Activated CD4-positive, alpha-beta T cell treated with anti-CD3 and anti-CD28 coated beads for 36 hours (primary cell): ENCODE measurements at regions not wholly inside any gene's neighbourhood (a gene's known extent, or its start where the extent isn't known, plus 50 kb on each side); places are given as distances from the start of the nearest gene placed in this dataset.

Source experiments
- ATAC-seq: fragments of 200-7000 bp; cut with Tn5 transposase; one replicate; pipeline ENCODE4 v1.10.0; 2021; ENCODE audit warnings: mild to moderate bottlenecking, moderate library complexity
- CTCF ChIA-PET: fragments of 350-600 bp; sonication (Branson Sonifier 250); formaldehyde crosslinking; loops from one replicate; lab custom pipeline; 2021; ENCODE audit warnings: antibody characterized with exemption; lab: Charles Lee
- POLR2A ChIA-PET: fragments of 350-600 bp; sonication (Branson Sonifier 250); formaldehyde crosslinking; loops from one replicate; lab custom pipeline; 2021; ENCODE audit warnings: antibody characterized with exemption, inconsistent platforms; lab: Charles Lee
- DNase-seq: peaks from one replicate; pipeline ENCODE4 v3.0.0-alpha.2; 2020
- H3K27ac Mint-ChIP-seq: one replicate; pipeline ENCODE4 v1.8.0; 2021; ENCODE audit warnings: mixed read lengths
- H3K27me3 Mint-ChIP-seq: one replicate; pipeline ENCODE4 v1.8.0; 2021; ENCODE audit warnings: mixed read lengths
- H3K36me3 Mint-ChIP-seq: one replicate; pipeline ENCODE4 v1.8.0; 2021; ENCODE audit warnings: low read depth, mixed read lengths
- H3K4me1 Mint-ChIP-seq: one replicate; pipeline ENCODE4 v1.8.0; 2021; ENCODE audit warnings: mixed read lengths
- H3K4me3 Mint-ChIP-seq: one replicate; pipeline ENCODE4 v1.8.0; 2021; ENCODE audit warnings: mild to moderate bottlenecking, moderate library complexity, mixed read lengths
- H3K9me3 Mint-ChIP-seq: one replicate; pipeline ENCODE4 v1.8.0; 2021; ENCODE audit warnings: low read depth, mixed read lengths
- intact Hi-C, 2 experiments: fragments of 100-400 bp; cut with DNase I in 1 of 2; cut with micrococcal nuclease in 1 of 2; formaldehyde crosslinking; loops; one replicate each; pipeline versions ENCODE4 v1.14.2 to v1.15.1; 2022 to 2024; cut with DNase I, micrococcal nuclease

DNA sequence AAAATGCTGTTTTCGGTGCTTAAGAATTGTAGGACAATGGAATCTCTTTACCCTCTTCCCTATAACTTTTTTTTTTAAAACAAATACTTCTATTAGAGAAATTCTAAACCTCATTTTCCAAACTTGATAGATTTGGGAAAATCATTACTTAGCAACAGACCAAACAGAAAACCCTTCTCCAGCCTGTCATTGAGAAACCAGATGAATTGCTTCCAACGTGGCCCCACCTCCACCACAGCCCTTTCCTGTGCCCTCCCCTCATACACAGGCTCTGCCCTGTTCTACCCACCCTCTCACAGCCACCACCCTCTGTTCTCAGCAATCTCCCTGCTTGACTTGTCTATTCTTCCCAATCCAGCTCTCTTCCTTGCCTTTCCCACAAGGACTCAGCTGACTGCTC is 221.2 kb downstream of the DMRT2 start:
- Mint-ChIP-seq H3K9me3 (no peaks in the 10 kb centered on the region), H3K4me3 (no peak overlapping the region), H3K27me3 (peaks cover 8% of the 10 kb centered on the region), H3K36me3 (no peaks in the 10 kb centered on the region), H3K4me1 (no peaks in the 10 kb centered on the region), H3K27ac (no peak overlapping the region)
- no peak for DNase-seq
- ChIA-PET POLR2A (no interaction called here), CTCF (no interaction called here)
- intact Hi-C loops = no loop called here
- no peak for ATAC-seq

DNA sequence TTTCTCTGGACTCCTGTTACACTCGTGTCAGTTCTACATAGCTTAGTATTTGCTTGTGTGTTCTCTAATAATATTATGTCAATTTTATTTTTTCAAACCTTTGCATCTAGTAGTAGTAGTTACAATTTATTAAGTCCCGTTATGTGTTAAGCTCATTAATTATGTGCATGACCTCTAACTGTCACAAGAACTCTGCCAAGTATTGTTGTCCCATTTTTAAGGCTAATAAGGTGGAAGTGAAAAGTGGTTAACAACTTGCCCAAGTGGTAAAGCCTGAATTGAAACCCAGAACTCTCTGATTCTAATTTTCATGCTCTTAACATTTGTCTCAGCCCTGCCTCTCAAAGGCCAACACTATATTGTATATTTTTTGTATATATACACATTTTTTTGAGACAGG is 221.6 kb downstream of the DMRT2 start:
- Mint-ChIP-seq H3K27ac (no peak overlapping the region), H3K4me3 (no peak overlapping the region), H3K36me3 (no peaks in the 10 kb centered on the region)

DNA sequence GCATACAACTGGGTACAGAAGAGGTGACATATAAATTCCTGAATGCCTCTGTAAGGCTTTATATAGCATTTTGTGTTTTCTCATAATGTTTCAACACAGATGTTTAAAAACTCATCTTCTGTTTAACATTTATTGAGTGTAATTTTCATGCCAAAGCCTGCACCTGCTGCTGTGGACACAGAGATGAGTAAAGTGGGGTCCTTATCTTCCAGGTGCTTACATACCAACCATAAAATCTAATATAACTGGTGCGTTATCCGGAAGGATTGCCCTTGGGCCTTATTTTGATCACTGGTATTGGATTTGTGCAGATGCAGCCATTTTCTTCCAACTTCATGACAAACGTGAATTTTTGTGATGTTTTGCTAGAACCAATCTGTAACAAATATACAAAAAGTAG is 222.3 kb downstream of the DMRT2 start:
- CTCF ChIA-PET = no interaction called here
- ATAC-seq = no peak
- no peaks in the 10 kb centered on the region for H3K36me3 Mint-ChIP-seq

More for the DNA sequence above, 221.6 kb downstream of the DMRT2 start:
- ChIA-PET POLR2A (no interaction called here), CTCF (no interaction called here)
- DNase-seq (no peak), ATAC-seq (no peak)
- intact Hi-C loops = no loop called here
- H3K9me3 Mint-ChIP-seq = no peaks in the 10 kb centered on the region
- no peaks in the 10 kb centered on the region for H3K4me1 Mint-ChIP-seq
- H3K27me3 Mint-ChIP-seq = peaks cover 8% of the 10 kb centered on the region

DNA sequence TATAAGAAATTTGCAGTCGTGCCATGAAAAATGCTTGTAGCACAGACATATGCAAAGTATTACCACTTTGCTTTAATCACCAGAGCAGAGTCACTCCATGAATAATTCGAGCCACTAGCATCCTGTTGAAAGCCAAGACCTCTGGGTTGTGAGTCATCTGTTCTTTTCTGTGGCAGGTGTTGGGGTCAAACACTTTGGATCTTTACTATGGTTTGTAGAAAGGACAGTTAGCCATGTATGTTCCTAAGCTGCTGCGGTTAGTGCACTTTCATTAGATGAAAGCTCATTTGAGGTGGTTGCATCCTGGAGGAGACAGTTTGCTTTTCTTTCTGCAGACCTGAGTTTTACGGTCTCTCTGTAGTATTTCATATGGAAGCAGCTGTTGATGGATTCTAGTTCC is 223.7 kb downstream of the DMRT2 start:
- Mint-ChIP-seq H3K9me3 (no peaks in the 10 kb centered on the region), H3K4me1 (no peaks in the 10 kb centered on the region), H3K27ac (no peak overlapping the region), H3K27me3 (peaks cover 8% of the 10 kb centered on the region), H3K4me3 (no peak overlapping the region), H3K36me3 (no peaks in the 10 kb centered on the region)
- no peak for DNase-seq
- intact Hi-C loops = no loop called here
- no peak for ATAC-seq
- POLR2A ChIA-PET = no interaction called here
- CTCF ChIA-PET = no interaction called here

More for the DNA sequence above, 222.3 kb downstream of the DMRT2 start:
- Mint-ChIP-seq H3K9me3 (no peaks in the 10 kb centered on the region), H3K27me3 (peaks cover 8% of the 10 kb centered on the region), H3K27ac (no peak overlapping the region), H3K4me3 (no peak overlapping the region), H3K4me1 (no peaks in the 10 kb centered on the region)
- POLR2A ChIA-PET = no interaction called here
- DNase-seq = no peak
- intact Hi-C loops = no loop called here

DNA sequence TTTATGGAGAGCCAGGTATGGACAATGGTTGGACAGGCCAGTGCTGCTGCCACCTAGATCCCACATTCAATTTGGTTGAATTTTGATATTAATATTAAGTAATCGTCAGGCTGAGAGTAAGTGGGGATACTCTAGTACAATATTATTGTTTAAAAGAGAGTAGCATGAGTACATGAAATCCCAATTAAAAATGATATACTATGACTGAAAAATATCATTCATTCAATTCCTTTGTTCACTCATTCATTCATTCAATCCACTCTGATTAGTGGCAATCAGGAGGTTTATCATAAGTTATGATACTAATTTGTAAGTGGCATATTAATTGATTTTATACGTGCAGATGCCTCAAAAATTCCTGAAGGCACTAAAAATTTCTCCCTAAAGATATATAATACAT is 224.2 kb downstream of the DMRT2 start:
- Mint-ChIP-seq H3K4me1 (no peaks in the 10 kb centered on the region), H3K27ac (no peak overlapping the region), H3K27me3 (peaks cover 8% of the 10 kb centered on the region), H3K36me3 (no peaks in the 10 kb centered on the region), H3K9me3 (no peaks in the 10 kb centered on the region), H3K4me3 (no peak overlapping the region)
- intact Hi-C loops = no loop called here
- ATAC-seq (no peak), DNase-seq (no peak)
- CTCF ChIA-PET = no interaction called here
- POLR2A ChIA-PET = no interaction called here

DNA sequence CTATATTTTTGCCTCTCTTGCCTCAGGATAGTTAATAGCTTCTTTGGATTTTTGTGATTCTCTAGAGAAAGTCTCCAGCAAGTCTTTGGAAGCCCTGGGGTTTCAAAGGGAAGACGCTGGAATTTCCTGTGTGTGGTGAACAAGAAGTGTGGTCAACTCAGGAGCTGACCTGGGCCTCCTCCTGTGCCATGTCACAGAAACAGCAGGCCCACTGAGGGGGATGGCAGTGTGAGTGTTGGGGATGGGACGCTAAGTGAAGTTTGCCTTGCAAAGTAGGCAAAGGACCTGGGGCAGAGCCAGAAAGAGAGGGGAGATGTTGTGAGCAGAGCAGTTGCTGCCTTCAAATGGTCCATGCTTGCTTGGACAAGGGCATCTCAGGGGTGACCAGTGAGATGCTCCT is 226.3 kb downstream of the DMRT2 start:
- ChIA-PET CTCF (no interaction called here), POLR2A (no interaction called here)
- no peak for ATAC-seq
- Mint-ChIP-seq H3K4me1 (no peaks in the 10 kb centered on the region), H3K36me3 (no peaks in the 10 kb centered on the region), H3K27ac (no peak overlapping the region), H3K4me3 (no peak overlapping the region), H3K9me3 (no peaks in the 10 kb centered on the region), H3K27me3 (peaks cover 6% of the 10 kb centered on the region)
- no peak for DNase-seq
- intact Hi-C loops = no loop called here

DNA sequence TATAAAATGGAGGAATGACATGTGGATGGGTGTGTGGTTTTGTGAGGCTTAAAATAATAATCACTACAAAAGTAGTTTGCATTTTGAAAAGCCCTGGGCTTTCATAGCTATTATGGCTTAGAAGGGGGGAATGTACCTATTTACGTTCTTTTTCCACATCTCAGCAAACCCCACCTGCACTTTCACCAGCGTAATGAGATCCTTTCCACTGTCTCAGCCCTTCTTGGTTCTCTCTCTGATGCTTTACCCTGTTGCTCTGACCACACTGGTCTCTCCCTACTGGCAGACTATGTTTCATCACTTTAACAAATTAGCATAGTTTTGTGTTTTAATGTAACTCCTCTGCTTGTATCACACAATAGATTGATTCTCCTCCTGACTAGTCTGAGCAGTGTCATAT is 234.6 kb downstream of the DMRT2 start:
- ATAC-seq = no peak

DNA sequence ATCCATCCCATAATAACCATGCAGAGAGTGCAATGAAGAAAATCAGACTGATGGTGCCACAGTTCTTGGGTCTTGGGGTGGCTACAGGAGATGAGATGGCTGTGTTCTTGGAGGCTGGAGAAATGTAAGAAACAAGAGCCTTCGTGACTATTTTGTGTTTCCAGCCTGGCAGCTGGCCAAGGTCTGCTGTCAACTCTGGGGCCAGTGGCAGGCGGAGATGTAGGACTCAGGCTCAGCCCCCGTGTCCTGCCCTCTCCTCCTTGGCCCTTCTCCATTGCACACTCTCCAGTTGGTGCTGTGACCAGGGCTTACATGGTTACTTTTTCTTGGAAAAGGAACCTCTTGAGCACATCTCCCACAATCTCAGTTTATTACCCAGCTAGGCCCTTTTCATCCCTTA is 235.4 kb downstream of the DMRT2 start:
- Mint-ChIP-seq H3K36me3 (no peaks in the 10 kb centered on the region), H3K27ac (no peak overlapping the region), H3K4me3 (no peak overlapping the region), H3K4me1 (no peaks in the 10 kb centered on the region), H3K9me3 (no peaks in the 10 kb centered on the region), H3K27me3 (peaks cover 4% of the 10 kb centered on the region)
- ATAC-seq = no peak
- ChIA-PET CTCF (no interaction called here), POLR2A (no interaction called here)
- DNase-seq = no peak
- intact Hi-C loops = no loop called here

More for the DNA sequence above, 234.6 kb downstream of the DMRT2 start:
- Mint-ChIP-seq H3K9me3 (no peaks in the 10 kb centered on the region), H3K36me3 (no peaks in the 10 kb centered on the region), H3K27ac (no peak overlapping the region), H3K4me1 (no peaks in the 10 kb centered on the region), H3K27me3 (peaks cover 7% of the 10 kb centered on the region), H3K4me3 (no peak overlapping the region)
- no peak for DNase-seq
- ChIA-PET CTCF (no interaction called here), POLR2A (no interaction called here)
- intact Hi-C loops = no loop called here

DNA sequence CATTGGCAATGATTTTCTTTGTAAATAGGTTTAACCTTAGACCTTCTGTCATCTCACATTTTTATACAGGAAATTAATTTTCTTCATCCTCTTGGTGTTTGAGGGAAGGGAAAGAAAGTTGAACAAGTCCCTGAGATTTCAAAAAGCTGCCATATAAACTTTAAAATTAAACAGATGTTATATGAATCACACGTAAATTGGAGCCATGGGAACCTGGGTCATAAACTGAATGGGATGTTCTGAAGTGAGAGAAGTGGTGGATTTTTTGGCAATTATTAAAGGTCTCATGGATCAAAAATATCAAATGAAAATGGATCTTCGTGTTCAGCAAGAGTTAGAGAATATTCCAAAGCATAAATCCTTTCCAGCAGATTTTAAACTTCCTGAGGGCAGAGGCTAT is 242.2 kb downstream of the DMRT2 start:
- H3K27me3 Mint-ChIP-seq = peaks cover 11% of the 10 kb centered on the region
- no peaks in the 10 kb centered on the region for H3K4me1 Mint-ChIP-seq
- no peak overlapping the region for H3K27ac Mint-ChIP-seq
- no peak for DNase-seq
- ChIA-PET CTCF (no interaction called here), POLR2A (no interaction called here)
- ATAC-seq = no peak
- no peaks in the 10 kb centered on the region for H3K36me3 Mint-ChIP-seq
- no peak overlapping the region for H3K4me3 Mint-ChIP-seq
- H3K9me3 Mint-ChIP-seq = no peaks in the 10 kb centered on the region
- intact Hi-C loops = no loop called here

DNA sequence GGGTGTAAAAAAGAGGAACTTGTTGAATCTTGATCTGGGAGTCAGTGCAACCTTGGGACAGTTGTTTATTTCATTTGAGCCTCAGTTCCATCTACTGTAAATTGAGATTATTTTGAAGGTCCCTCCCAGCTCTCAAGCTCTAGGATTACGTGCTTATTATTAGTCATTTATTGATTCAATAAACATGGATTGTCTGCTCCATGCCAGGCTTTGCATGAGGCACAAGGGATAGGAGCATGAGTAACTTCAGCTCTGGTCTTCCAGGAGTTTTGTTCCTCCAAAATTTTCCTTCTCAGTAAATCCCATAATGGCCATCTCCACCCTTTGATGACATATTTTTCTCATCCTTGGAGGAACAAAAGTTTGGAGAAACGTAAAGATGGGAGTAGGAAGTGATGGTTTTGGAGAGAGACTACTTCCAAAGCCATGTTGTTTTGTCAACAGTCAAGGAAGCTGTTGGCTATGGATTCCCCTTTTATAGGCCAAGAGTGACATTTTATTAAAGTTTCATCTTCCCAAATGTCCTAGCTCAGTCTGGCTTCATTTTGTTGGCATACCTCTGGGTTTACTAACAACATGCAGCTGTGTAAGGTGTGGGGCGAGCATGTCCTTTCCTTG is 244.6 kb downstream of the DMRT2 start:
- DNase-seq (no peak), ATAC-seq (no peak)
- ChIA-PET CTCF (interaction anchor here (0.6 kb wide), 1 partner anchor 137 kb away, joined by 6 read pairs; no protein-coding TSS in a partner anchor), POLR2A (no interaction called here)
- intact Hi-C loops = no loop called here
- H3K27ac Mint-ChIP-seq = no peak overlapping the region
- no peaks in the 10 kb centered on the region for H3K4me1 Mint-ChIP-seq
- H3K4me3 Mint-ChIP-seq = no peak overlapping the region
- H3K9me3 Mint-ChIP-seq = no peaks in the 10 kb centered on the region
- no peaks in the 10 kb centered on the region for H3K36me3 Mint-ChIP-seq
- H3K27me3 Mint-ChIP-seq = peaks cover 11% of the 10 kb centered on the region

DNA sequence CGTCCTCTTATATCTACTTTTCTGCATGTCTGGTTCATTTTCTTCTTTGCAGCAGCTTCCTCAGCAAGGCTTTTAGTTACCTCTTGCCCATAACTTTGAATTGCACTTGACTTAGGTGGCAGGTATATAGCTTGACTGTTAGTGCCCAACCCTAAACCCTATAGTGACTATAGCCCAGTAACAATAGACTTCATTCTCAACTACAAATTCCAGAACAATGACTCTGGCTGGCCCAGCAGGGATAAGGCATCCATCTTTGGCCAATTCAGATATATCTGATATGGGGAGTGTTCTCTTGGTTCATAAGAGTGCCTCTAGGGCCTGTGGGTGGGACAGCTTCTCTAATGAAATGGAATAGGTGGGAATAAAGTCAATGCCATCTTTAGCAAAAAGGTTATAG is 246.2 kb downstream of the DMRT2 start:
- CTCF ChIA-PET = interaction anchor here (0.6 kb wide), 1 partner anchor 286 kb away, joined by 3 read pairs; no protein-coding TSS in a partner anchor
- intact Hi-C loops = no loop called here
- POLR2A ChIA-PET = no interaction called here
- Mint-ChIP-seq H3K4me3 (no peak overlapping the region), H3K27me3 (peaks cover 11% of the 10 kb centered on the region), H3K27ac (no peak overlapping the region), H3K9me3 (no peaks in the 10 kb centered on the region), H3K36me3 (no peaks in the 10 kb centered on the region), H3K4me1 (no peaks in the 10 kb centered on the region)
- DNase-seq (no peak), ATAC-seq (no peak)

DNA sequence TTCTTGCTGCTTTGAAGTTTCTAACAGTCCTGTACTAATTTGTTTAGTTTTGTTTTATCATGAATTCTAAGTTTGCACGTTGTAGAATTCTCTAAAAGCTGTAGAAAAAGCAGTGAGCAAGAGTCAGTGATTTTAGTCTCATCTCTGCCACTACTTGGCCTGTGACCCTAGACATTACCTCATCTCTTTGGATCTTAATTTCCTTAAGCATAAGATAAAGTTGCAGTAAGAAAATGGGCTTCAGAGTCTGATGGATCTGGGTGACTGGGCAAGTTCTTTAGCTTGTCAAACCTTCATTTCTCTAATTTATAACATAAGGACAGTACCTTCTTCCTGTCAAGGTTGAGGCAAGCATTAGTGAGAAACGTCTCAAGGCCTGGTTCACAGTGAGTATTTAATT is 247.9 kb downstream of the DMRT2 start:
- H3K4me1 Mint-ChIP-seq = no peaks in the 10 kb centered on the region
- ChIA-PET POLR2A (no interaction called here), CTCF (no interaction called here)
- DNase-seq (no peak), ATAC-seq (no peak)
- no peaks in the 10 kb centered on the region for H3K9me3 Mint-ChIP-seq
- peaks cover 4% of the 10 kb centered on the region for H3K27me3 Mint-ChIP-seq
- intact Hi-C loops = no loop called here
- H3K36me3 Mint-ChIP-seq = no peaks in the 10 kb centered on the region
- H3K27ac Mint-ChIP-seq = no peak overlapping the region
- no peak overlapping the region for H3K4me3 Mint-ChIP-seq

DNA sequence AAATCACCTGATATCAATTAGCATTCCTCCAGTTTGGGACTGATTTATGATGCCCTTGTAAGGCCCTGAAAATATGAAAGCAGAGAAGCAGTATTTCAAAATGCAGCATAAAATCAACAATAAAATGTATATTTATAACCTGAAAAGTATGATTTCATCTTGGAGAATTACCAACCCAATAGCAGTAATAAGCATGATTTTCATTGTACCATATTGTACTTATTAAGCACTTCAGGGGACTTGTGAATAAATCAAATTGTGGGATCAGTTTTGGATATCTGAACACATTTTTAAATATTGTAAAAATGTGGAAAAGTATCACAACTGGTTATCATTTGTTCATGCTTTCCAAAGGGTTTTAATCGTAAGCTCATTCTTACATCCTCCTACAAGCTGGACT is 250.8 kb downstream of the DMRT2 start:
- no peak overlapping the region for H3K27ac Mint-ChIP-seq
- H3K36me3 Mint-ChIP-seq = no peaks in the 10 kb centered on the region
- no peak for DNase-seq
- no peak overlapping the region for H3K4me3 Mint-ChIP-seq
- ChIA-PET CTCF (no interaction called here), POLR2A (no interaction called here)
- intact Hi-C loops = no loop called here
- H3K9me3 Mint-ChIP-seq = no peaks in the 10 kb centered on the region
- peaks cover 2% of the 10 kb centered on the region for H3K27me3 Mint-ChIP-seq
- ATAC-seq = no peak
- H3K4me1 Mint-ChIP-seq = no peaks in the 10 kb centered on the region
